GM23248 (cell line): ENCODE measurements at regions not wholly inside any gene's neighbourhood (a gene's known extent, or its start where the extent isn't known, plus 50 kb on each side); places are given as distances from the start of the nearest gene placed in this dataset.

Source experiments
- EZH2 ChIP-seq: fragments of 200-600 bp; sonication (generic); IDR thresholded peaks from 2 replicates; pipeline ENCODE4 v1.6.1; 2018; ENCODE audit warnings: antibody characterized with exemption, mild to moderate bottlenecking; ENCODE audit not compliant: insufficient read depth, poor library complexity, severe bottlenecking
- EZH2phosphoT487 ChIP-seq: fragments of 200-600 bp; sonication (generic); IDR thresholded peaks from 2 replicates; pipeline ENCODE4 v1.6.1; 2018; ENCODE audit warnings: antibody characterized with exemption, moderate library complexity, mild to moderate bottlenecking, low read depth; ENCODE audit not compliant: insufficient read depth

- TF ChIP-seq EZH2phosphoT487 (no peak), EZH2 (no peak)
Measured at GRCh38 chr5:61680247-61680646, 348.2 kb downstream of the ZSWIM6 start.
